ENCODE measurements at regions not wholly inside any gene's neighbourhood (a gene's known extent, or its start where the extent isn't known, plus 50 kb on each side); places are given as distances from the start of the nearest gene placed in this dataset.

DNA sequence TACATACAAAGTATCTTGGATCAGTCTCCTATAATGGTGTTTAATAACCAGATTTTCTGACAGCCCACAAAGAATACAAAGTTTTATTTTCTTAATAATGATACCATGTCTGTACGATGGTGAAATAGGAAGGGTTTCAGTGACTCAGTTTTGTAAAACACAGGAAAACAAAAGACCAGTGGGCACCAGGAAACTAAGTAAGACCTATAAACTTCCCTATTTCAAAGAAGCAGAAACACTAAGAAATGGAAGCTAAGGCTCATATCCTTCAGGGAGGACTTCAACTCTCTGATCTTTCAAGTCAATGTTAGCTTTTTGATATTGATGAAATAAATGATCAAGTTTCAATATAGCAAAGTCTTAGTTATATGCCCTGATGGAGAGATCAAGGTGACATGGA is 196.0 kb downstream of the DUSP6 start:
- TF ChIP-seq EZH2 (optimal IDR thresholded peaks at IDR 0.05; ENCODE audit: low read depth, low read length) (no peak), EZH2phosphoT487 (IDR thresholded peaks at IDR 0.05; ENCODE audit: low read length) (no peak)
- TF ChIP-seq, protein P1, sequence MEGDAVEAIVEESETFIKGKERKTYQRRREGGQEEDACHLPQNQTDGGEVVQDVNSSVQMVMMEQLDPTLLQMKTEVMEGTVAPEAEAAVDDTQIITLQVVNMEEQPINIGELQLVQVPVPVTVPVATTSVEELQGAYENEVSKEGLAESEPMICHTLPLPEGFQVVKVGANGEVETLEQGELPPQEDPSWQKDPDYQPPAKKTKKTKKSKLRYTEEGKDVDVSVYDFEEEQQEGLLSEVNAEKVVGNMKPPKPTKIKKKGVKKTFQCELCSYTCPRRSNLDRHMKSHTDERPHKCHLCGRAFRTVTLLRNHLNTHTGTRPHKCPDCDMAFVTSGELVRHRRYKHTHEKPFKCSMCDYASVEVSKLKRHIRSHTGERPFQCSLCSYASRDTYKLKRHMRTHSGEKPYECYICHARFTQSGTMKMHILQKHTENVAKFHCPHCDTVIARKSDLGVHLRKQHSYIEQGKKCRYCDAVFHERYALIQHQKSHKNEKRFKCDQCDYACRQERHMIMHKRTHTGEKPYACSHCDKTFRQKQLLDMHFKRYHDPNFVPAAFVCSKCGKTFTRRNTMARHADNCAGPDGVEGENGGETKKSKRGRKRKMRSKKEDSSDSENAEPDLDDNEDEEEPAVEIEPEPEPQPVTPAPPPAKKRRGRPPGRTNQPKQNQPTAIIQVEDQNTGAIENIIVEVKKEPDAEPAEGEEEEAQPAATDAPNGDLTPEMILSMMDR (IDR thresholded peaks at IDR 0.05; ENCODE audit: low read length) = no peak

All from MM.1S (cell line).